HS-27A (cell line): ENCODE measurements at regions not wholly inside any gene's neighbourhood (a gene's known extent, or its start where the extent isn't known, plus 50 kb on each side); places are given as distances from the start of the nearest gene placed in this dataset.
"Not testable (repeated sequence)": the region's sequence is repeated elsewhere in the genome, so short reads cannot be mapped to it uniquely, and the experiment has no call there.

Experiments used
- DNase-seq: peaks from one replicate; pipeline ENCODE4 v3.0.0-alpha.2; 2012; ENCODE audit warnings: low read depth, missing footprints

GRCh38 chr13:50755862-50756685 lies 87.4 kb downstream of the DLEU7 start:
- not testable (repeated sequence) for DNase-seq

GRCh38 chr13:50757008-50757407 lies 86.5 kb downstream of the DLEU7 start:
- DNase-seq: no peak

- no peak for DNase-seq
Measured at GRCh38 chr13:50758796-50759195, 84.7 kb downstream of the DLEU7 start.

GRCh38 chr13:50760751-50761150 lies 82.7 kb downstream of the DLEU7 start:
- no peak for DNase-seq

- DNase-seq: no peak
Measured at GRCh38 chr13:50761406-50761805, 82.1 kb downstream of the DLEU7 start.

GRCh38 chr13:50762969-50763567 lies 80.4 kb downstream of the DLEU7 start:
- no peak for DNase-seq

DNA sequence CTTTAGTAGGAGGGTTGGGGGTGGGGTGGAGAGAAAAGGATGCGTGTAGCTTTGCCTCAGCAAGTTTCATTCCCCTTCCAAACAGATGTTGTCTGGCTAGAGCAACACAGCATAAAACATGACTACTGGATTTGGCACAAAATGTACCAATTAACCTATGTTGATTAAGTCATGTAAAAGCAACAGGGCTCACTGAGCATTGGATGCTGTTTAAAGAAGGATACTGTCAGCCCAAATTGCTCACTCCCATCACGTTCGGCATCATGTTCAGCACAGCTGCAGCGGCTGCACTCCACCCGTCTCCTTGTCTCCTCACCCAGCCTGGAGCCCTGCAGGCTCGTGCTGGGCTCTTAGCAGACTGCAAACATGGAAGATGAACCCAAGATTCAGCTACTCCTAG lies 77.5 kb downstream of the DLEU7 start:
- DNase-seq: no peak

GRCh38 chr13:50766695-50767094 lies 76.8 kb downstream of the DLEU7 start:
- DNase-seq: no peak

DNA sequence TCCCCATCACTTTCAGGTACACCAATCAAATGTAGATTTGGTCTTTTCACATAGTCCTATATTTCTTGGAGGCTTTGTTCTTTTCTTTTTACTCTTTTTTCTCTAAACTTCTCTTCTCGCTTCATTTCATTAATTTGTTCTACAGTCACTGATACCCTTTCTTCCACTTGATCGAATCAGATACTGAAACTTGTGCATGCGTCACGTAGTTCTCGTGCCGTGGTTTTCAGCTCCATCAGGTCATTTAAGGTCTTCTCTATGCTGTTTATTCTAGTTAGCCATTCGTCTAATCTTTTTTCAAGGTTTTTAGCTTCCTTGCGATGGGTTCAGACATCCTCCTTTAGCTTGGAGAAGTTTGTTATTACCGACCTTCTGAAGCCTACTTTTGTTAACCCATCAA lies 70.6 kb downstream of the DLEU7 start:
- not testable (repeated sequence) for DNase-seq
